GM12878 (cell line): ENCODE measurements at regions not wholly inside any gene's neighbourhood (a gene's known extent, or its start where the extent isn't known, plus 50 kb on each side); places are given as distances from the start of the nearest gene placed in this dataset.

Experiments used
- ASH2L ChIP-seq: fragments of 300-600, 200-600 bp; sonication (generic); IDR thresholded peaks from 2 replicates; pipeline ENCODE4 v1.6.1; 2017; ENCODE audit warnings: low read depth, mild to moderate bottlenecking, borderline replicate concordance
- BCLAF1 ChIP-seq: fragments of 450-650 bp; IDR thresholded peaks from 2 replicates; pipeline ENCODE4 v1.6.1; 2017; ENCODE audit warnings: antibody characterized with exemption, mild to moderate bottlenecking, moderate library complexity
- FOXK2 ChIP-seq: fragments of 450-650 bp; IDR thresholded peaks from 2 replicates; pipeline ENCODE4 v1.6.1; 2017; ENCODE audit warnings: mild to moderate bottlenecking, moderate library complexity
- NR2C1 ChIP-seq: fragments of 450-650 bp; IDR thresholded peaks from 2 replicates; pipeline ENCODE4 v1.6.1; 2017; ENCODE audit warnings: antibody characterized with exemption, mild to moderate bottlenecking, moderate library complexity
- ZBED1 ChIP-seq: IDR thresholded peaks from 2 replicates; pipeline ENCODE4 v1.6.1; 2016; ENCODE audit warnings: borderline replicate concordance
- ZSCAN29 ChIP-seq: fragments of 450-650 bp; IDR thresholded peaks from 2 replicates; pipeline ENCODE4 v1.6.1; 2017; ENCODE audit warnings: mild to moderate bottlenecking, moderate library complexity
- TF ChIP-seq, protein P1 (sequence below), 3 experiments: IDR thresholded peaks in 2 of 3; conservative IDR thresholded peaks in 1 of 3; 2 replicates each; pipeline ENCODE4 v1.5.1; 2011; ENCODE audit warnings: low read depth in 3 of 3, low read length in 3 of 3, mild to moderate bottlenecking in 3 of 3, control low read depth in 2 of 3, moderate library complexity in 2 of 3, inconsistent platforms in 1 of 3, mixed read lengths in 1 of 3; ENCODE audit not compliant: control insufficient read depth in 2 of 3, insufficient read depth in 1 of 3; ENCODE audit errors: extremely low read depth in 1 of 3

GRCh38 chr15:38690216-38690615 is 125.6 kb upstream of the RASGRP1 start:
- TF ChIP-seq, protein P1, sequence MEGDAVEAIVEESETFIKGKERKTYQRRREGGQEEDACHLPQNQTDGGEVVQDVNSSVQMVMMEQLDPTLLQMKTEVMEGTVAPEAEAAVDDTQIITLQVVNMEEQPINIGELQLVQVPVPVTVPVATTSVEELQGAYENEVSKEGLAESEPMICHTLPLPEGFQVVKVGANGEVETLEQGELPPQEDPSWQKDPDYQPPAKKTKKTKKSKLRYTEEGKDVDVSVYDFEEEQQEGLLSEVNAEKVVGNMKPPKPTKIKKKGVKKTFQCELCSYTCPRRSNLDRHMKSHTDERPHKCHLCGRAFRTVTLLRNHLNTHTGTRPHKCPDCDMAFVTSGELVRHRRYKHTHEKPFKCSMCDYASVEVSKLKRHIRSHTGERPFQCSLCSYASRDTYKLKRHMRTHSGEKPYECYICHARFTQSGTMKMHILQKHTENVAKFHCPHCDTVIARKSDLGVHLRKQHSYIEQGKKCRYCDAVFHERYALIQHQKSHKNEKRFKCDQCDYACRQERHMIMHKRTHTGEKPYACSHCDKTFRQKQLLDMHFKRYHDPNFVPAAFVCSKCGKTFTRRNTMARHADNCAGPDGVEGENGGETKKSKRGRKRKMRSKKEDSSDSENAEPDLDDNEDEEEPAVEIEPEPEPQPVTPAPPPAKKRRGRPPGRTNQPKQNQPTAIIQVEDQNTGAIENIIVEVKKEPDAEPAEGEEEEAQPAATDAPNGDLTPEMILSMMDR (IDR thresholded peaks at IDR 0.05 in 2 of 3, conservative IDR thresholded peaks at IDR 0.05 in 1 of 3; ENCODE audit: control insufficient read depth in 2 of 3, extremely low read depth in 1 of 3, insufficient read depth in 1 of 3, low read depth in 3 of 3, low read length in 3 of 3): no peak
- TF ChIP-seq NR2C1 (no peak), ZSCAN29 (no peak), FOXK2 (no peak), ZBED1 (no peak), BCLAF1 (no peak), ASH2L (no peak)
